ENCODE measurements at regions not wholly inside any gene's neighbourhood (a gene's known extent, or its start where the extent isn't known, plus 50 kb on each side); places are given as distances from the start of the nearest gene placed in this dataset.

DNA sequence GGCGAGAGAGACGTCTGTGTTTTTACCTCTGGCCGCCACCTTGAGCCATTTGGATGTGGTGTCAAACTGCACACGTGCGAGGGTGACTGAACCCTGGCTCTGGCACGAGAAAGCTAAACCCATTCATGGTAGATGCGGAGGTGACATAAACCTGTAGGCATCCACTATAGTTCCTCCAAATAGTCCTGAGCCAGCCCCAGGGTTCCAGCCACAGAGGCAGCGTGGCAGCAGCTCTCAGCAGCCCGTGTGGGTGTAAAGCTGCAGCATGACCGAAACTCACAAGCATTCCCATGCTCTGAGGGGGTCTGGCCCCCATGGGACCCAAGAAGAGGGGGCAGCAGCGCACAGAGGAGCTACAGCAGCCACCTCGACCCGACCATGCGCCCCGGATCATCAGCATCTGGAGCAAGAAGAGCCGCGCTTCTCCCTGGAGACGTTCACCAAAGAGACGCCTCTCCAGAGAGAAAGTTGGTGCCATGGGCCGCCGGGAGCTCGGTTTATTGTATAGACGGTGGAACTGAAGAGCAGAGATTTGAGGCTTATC lies 303.8 kb upstream of the IRX4 start:
- POLR2A ChIA-PET: no interaction called here
- Histone ChIP-seq H3K27me3 (ENCODE audit: control insufficient read depth, insufficient read depth, low read length) (no peaks in the 10 kb centered on the region), H3K4me3 (ENCODE audit: low read depth, low read length) (no peak overlapping the region), H3K27ac (ENCODE audit: low read depth, low read length) (no peak overlapping the region), H3K9me3 (ENCODE audit: control insufficient read depth, insufficient read depth, low read length) (peaks cover 60% of the 10 kb centered on the region)
- no peak for DNase-seq (ENCODE audit: low read depth, low spot score)
- TF ChIP-seq, protein P1, sequence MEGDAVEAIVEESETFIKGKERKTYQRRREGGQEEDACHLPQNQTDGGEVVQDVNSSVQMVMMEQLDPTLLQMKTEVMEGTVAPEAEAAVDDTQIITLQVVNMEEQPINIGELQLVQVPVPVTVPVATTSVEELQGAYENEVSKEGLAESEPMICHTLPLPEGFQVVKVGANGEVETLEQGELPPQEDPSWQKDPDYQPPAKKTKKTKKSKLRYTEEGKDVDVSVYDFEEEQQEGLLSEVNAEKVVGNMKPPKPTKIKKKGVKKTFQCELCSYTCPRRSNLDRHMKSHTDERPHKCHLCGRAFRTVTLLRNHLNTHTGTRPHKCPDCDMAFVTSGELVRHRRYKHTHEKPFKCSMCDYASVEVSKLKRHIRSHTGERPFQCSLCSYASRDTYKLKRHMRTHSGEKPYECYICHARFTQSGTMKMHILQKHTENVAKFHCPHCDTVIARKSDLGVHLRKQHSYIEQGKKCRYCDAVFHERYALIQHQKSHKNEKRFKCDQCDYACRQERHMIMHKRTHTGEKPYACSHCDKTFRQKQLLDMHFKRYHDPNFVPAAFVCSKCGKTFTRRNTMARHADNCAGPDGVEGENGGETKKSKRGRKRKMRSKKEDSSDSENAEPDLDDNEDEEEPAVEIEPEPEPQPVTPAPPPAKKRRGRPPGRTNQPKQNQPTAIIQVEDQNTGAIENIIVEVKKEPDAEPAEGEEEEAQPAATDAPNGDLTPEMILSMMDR (IDR thresholded peaks at IDR 0.05; ENCODE audit: low read depth, low read length): no peak
- CTCF ChIA-PET: no interaction called here

DNA sequence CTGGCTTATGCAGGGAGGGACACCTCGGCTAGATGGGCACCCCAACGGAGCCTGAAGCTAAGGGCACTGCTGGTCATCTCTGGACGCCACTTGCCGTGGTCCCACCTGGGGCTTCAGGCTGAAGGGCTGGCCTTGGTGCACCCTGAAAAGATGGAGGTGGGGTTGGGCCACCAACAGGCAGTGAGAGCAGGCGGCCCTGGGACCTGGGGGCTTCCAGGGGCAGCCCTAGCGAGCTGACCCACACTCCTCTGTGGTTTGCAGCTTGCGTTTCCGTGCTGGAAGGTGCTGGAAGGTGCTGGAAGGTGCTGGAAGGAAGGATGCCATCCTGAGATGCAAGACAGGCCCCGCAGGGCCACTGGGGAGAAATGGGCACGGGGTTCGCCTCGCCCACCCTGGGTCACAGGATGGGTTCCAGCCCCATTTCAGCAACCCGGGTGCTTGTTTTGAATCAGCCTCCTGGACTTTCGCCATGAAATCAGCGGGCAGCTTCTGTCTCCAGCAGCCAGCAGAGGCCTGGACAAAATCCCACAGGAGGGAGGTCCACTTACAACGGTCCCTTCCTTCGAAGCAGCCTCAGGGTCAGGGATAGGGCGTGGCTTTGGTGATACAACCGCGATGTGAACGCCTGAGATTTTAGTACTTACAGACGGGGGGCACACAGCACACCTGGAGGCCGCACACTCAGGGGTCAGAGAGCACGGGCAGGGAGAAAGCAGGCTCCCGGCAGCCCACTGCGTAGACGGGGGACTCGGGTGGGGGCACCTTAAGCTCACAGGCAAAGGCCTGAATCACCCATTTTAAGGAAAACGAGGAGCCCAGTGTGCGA lies 303.1 kb upstream of the IRX4 start:
- no peak overlapping the region for H3K27ac ChIP-seq (ENCODE audit: low read depth, low read length)
- POLR2A ChIA-PET: no interaction called here
- TF ChIP-seq, protein P1 (IDR thresholded peaks at IDR 0.05; ENCODE audit: low read depth, low read length): no peak
- H3K27me3 ChIP-seq (ENCODE audit: control insufficient read depth, insufficient read depth, low read length): no peaks in the 10 kb centered on the region
- no peak for DNase-seq (ENCODE audit: low read depth, low spot score)
- peaks cover 63% of the 10 kb centered on the region for H3K9me3 ChIP-seq (ENCODE audit: control insufficient read depth, insufficient read depth, low read length)
- CTCF ChIA-PET: no interaction called here
- H3K4me3 ChIP-seq (ENCODE audit: low read depth, low read length): no peak overlapping the region

DNA sequence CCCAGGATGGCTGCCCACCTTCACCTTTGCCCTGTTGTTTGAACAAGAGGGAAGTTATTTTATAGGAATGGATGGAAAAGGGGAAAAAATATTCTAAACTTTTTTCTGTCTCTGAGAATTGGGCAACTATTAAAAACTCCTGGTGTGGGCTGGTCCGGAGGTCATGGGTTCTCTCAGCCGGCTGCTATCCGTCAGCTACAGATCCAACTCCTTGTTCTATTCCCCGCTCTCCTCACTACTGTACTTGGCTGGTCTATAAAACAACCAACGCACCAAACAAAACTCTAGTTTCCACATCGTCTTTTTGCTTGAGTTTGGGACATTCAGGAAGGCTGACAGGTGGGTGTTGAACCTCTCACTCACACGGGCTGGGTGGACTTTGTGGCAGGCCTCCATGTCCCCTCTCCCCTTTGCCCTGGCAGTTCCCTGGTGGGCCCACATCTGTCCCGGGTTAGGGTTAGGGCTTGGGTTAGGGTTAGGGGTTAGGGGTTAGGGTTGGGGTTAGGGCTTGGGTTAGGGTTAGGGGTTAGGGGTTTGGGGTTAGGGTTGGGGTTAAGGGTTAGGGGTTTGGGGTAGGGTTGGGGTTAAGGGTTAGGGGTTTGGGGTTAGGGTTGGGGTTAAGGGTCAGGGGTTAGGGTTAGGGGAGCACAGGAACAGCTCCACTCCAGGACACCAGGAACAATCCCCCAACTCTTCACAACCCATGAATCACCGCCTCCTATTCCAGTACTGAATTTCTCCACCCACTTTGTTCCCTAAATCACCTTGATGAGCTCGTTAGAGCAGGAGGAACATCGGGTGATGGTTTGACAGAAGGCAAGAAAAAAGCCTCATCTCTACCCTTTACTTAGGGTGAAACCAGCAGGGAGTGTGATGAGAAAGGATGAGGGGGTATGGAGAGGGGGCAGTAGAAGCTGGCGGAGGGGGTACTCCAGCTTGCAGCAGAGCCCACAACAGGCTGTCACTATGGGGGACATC lies 302.1 kb upstream of the IRX4 start:
- TF ChIP-seq, protein P1 (IDR thresholded peaks at IDR 0.05; ENCODE audit: low read depth, low read length): no peak
- Histone ChIP-seq H3K4me3 (ENCODE audit: low read depth, low read length) (no peak overlapping the region), H3K9me3 (ENCODE audit: control insufficient read depth, insufficient read depth, low read length) (peaks cover 69% of the 10 kb centered on the region), H3K27me3 (ENCODE audit: control insufficient read depth, insufficient read depth, low read length) (no peaks in the 10 kb centered on the region), H3K27ac (ENCODE audit: low read depth, low read length) (no peak overlapping the region)
- no peak for DNase-seq (ENCODE audit: low read depth, low spot score)
- POLR2A ChIA-PET: no interaction called here
- CTCF ChIA-PET: no interaction called here

DNA sequence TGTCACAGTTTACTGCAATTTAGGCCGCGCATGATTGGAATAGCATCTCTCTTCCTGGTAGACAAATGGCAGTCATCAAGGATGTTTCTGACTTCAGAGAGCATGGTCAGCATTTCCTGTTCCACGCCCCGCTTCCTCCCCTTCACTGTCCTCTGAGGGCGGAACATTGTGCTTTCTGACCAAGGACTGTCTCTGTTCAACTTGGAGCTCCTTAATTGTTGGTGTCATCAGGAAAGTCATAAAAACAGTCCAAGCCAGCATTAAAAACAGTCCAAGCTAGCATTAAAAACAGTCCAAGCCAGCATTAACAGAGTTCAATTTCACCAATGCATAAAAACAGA lies 301.3 kb upstream of the IRX4 start:
- Histone ChIP-seq H3K4me3 (ENCODE audit: low read depth, low read length) (no peak overlapping the region), H3K9me3 (ENCODE audit: control insufficient read depth, insufficient read depth, low read length) (peaks cover 78% of the 10 kb centered on the region), H3K27me3 (ENCODE audit: control insufficient read depth, insufficient read depth, low read length) (no peaks in the 10 kb centered on the region), H3K27ac (ENCODE audit: low read depth, low read length) (no peak overlapping the region)
- TF ChIP-seq, protein P1 (IDR thresholded peaks at IDR 0.05; ENCODE audit: low read depth, low read length): no peak
- ChIA-PET CTCF (no interaction called here), POLR2A (no interaction called here)
- DNase-seq (ENCODE audit: low read depth, low spot score): no peak
